Activated effector memory CD4-positive, alpha-beta T cell treated with anti-CD3 and anti-CD28 coated beads, Interleukin-2, amount 50 U/mL, for 16 hours (primary cell): ENCODE measurements at regions not wholly inside any gene's neighbourhood (a gene's known extent, or its start where the extent isn't known, plus 50 kb on each side); places are given as distances from the start of the nearest gene placed in this dataset.

ENCODE experiments used
- DNase-seq: peaks from one replicate; pipeline ENCODE4 v3.0.0-alpha.2; 2020

GRCh38 chr2:9773903-9774239, 69.4 kb upstream of the TAF1B start:
- DNase-seq = no peak

DNA sequence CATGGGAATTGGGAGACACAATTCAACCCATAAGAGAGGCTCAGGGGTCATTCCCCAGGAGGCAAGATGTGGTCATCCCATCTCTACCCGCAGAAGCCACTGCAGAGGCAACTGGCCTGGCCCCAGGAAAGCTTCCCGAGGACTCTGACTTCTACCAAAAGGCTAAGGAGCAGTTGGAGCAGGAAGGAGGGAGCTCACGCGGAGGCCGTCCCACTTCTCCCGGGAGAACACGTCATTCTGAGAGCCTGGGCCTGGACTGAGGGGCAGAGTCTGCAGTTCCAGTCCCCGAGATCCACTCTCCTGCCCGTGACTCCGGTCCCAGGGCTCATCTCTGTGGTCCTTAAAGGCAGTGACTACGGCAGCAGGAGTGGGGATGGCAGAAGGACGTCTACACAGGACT, 69.0 kb upstream of the TAF1B start:
- no peak for DNase-seq

DNA sequence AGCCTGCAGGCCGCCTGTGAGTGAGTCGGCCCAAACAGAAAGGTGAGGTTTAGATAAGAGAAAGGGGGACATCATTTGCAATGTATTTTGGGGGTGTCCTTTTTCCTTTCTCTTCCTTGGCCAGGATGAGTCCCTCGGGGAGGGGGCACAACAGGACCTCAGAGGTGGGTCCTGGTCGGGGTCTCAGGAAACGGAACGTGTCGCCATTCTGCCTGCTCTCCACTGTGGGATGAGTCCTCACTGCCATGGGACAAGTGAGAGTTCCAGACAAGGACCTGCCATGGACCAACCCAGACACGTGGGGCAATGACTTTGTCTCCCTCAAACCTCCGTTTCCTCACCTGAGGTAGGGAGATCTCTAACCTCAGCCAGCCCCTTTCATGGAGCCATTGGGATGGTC, 67.9 kb upstream of the TAF1B start:
- DNase-seq = no peak

GRCh38 chr2:9775999-9776712, 67.1 kb upstream of the TAF1B start:
- DNase-seq = no peak

- DNase-seq = no peak
Measured at GRCh38 chr2:9777081-9777480, 66.2 kb upstream of the TAF1B start.

DNA sequence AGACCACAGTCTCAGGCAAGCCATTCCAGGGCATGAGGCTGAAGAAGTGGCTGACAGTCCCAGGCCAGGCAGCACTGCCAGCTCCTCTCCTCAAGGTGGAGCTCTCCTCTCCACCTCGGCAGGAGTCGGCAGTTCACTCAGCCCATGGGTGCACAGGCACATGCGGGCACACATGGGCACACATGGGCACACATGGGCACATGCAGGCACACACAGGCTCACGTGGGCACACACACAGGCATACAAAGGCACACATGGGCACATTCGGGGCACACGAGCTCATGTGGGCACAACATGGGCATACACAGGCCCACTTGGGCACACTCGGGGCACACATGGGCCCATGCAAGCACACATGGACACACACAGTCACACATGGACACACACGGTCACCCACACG, 65.3 kb upstream of the TAF1B start:
- no peak for DNase-seq

- DNase-seq = no peak
Measured at GRCh38 chr2:9778471-9779316, 64.6 kb upstream of the TAF1B start.

- peak; percentile 81 for DNase-seq
Measured at GRCh38 chr2:9779596-9780264, 63.5 kb upstream of the TAF1B start.

DNA sequence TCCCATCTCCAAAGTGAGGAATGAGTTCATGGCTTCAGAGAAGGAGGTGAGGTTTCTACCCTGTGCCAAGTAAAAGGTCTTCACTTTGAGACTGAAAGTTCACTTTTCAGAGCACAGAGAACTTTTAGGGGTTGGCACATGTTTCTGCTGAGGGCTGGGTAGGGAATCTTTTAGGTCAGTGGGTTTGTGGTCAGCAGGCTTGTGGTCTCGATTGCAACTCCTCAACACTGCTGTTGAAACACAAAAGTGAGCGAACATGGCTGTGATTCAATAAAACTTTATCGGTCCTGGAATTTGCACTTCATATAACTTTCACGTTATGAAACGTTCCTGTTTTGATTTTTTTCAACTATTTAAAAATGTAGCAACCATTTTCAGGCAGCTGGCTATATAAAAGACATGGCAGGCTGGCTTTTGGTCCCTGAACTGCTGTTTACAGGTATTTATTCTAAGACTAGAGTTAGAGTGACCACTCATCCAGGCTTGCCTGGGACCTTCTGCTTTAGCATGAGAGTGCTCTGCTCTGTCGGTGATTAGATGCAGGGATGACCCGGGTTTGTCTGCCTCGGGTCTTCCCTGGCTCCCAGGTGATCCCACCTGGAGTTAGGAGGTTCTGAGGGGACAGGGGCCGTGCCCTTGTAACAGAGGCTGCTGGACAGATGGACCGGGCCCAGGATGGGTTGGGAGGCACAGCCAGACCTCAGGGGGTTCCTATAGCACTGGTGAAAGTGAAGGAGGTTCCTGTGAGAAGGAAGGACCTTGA, 62.7 kb upstream of the TAF1B start:
- no peak for DNase-seq

DNA sequence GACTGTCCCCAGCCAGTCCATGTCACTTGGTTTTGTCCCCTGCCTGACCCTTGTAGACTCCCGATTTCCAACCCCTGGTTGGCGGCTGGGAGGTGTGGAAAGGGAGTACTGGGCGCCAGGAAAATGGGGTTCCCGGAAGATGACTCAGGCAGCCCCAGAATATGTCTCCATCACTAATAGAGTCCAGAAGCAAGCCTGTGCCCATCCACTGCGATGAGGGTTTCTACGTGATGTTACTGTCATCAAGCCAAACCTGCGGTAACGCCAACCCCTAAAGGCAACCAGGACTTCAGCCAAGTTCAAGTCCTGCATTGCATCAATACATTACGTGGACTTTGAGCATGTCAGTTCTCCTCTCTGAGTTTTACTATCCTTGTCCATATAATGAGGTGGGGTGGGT, 62.0 kb upstream of the TAF1B start:
- no peak for DNase-seq

DNA sequence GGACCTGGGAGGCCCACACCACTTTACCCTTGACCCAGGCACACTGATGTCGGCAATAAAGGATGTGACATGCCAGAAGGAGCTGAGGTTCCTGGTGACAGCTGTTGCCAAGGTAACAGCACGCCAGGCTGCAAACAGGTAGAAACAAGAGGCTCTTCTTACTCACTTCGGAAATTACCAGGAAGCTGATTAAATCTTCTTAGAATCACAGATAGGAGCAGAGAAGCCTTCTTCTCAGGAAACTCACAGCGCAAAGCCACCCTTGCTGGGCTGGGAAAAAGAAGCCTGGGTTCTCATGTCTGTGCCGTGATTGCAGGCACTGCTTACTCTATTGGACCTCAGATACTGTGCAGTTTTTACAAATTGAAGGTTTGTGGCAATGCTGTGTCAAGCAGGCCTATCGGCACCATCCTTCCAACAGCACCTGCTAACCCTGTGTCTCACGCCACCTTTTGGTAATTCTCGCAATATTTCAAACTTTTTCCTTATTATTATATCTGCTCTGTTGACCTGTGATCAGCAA, 61.0 kb upstream of the TAF1B start:
- peak; percentile 92 for DNase-seq

- no peak for DNase-seq
Measured at GRCh38 chr2:9789371-9789770, 53.9 kb upstream of the TAF1B start.

DNA sequence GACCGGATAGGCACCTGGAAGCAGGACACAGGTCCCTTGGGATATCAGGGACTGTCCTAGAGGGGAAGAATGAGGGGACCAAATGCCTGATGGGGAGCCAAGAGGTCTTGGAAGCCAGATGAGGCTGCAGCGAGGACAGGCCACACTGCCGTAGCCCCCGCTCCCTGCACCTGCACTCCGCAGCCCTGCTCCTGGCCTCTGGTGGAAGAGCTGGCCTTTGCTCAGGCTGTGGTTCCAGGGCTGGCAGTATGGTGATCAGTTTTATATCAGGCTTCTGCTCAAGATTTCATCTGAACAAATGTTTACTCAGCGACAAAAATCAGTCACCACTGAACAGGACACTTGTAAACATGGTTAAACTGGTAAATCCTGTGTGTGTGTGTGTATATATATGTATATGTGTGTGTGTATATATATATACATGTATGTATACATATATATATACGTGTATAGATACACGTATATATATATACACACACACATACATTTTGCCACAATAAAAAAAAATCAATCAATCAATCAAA, 52.5 kb upstream of the TAF1B start:
- DNase-seq = no peak

DNA sequence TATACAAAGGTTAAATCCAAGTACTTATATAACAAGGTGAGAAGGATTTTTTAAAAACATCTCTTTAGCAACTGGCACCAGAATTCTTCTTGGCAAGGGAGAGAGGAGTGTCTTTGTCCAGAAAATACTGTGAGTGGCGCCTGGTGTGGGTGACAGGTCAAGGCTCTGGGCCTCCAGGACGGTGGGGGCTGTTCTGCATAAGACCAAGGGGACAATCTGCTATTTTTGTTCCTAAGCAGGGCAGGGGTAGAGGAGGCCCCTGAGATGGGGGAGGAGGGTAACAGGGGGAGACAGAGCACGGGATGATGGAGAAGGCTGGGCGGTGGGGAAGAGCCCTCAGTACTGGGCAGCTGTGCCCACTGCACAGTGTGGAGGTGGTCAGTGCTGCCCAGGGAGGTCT, 51.6 kb upstream of the TAF1B start:
- no peak for DNase-seq

DNA sequence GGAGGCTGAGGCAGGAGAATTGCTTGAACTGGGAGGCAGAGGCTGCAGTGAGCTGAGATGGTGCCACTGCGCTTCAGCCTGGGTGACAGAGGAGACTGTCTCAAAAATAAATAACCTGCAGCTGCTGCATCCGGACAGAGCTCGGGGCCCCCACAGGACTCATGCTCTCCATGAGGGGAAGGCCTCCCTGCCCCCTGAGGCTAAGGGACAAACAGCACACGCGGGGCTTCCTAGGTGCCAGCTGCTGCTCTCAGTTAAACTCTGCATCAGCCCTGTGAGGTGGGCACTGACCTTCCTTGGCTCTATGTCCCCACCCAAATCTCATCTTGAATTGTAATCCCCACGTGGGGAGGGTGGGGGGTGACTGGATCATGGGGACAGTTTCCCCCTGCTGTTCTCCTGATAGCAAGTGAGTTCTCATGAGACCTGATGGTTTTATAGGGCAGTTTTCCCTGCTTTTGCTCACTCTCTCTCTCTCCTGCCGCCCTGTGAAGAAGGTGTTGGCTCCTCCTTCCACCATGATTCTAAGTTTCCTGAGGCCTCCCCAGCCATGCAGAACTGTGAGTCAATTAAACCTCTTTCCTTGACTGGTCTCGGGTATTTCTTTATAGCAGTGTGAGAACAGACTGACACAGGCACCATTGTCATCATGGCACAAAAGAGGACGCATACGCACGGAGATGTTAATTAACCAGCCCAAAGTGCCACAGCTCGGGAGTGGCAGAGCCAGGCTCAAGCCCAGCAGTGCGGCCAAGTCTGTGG, 49.9 kb upstream of the TAF1B start:
- no peak for DNase-seq
